Esophagus muscularis mucosa (tissue), 3 donors: ENCODE measurements at regions not wholly inside any gene's neighbourhood (a gene's known extent, or its start where the extent isn't known, plus 50 kb on each side); places are given as distances from the start of the nearest gene placed in this dataset.

Experiments
- POLR2A ChIP-seq: fragments of 450-650 bp; IDR thresholded peaks from one replicate; pipeline ENCODE4 v1.6.1; 2017; ENCODE audit warnings: antibody characterized with exemption, moderate library complexity, mild to moderate bottlenecking, low read depth
- TF ChIP-seq, protein P1 (sequence below), 3 experiments: fragments of 200-600 bp in 2 of 3; fragments of 450-650 bp in 1 of 3; sonication (generic) in 2 of 3; IDR thresholded peaks; one replicate each; pipeline ENCODE4 v1.5.1; 2017 to 2019; ENCODE audit warnings: antibody characterized with exemption in 3 of 3, mild to moderate bottlenecking in 2 of 3, moderate library complexity in 1 of 3

DNA sequence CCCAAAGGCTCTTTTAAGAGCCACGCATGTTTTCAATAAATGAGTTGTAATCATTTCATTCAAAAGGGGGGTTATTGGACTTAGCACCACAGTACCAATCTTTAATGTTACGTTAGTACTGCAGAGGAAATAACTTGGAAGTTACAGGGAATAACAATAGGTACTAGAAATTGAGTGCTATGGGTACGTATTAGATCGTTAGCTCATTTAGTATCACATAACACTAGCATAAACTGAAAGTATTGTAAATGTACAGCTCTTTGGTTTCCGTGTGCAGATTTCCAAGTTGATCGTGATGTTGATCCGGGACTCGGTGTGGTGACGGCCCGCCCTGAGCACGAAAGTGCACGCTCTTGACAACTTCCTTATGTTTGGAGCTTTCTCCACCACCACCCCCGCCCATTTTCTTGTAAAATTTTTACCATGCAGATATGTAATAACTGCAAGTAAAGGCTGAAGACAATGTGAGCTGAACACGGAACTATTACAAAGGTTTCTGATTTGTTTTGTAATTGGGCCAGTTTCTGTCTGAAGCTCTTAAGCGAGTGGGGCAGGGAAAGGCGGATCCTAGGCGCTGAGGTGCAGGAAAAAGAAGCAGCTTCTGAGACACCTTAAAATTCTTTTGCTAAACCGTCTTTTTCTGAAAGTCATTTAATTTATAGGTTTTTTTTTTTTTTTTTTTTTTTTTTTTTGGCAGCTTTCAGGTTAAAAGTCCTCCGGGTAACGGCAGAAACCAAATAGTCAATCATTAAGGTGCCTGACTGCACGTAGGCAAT, 71.5 kb downstream of the HFE start:
- no peak for TF ChIP-seq POLR2A
- TF ChIP-seq, protein P1, sequence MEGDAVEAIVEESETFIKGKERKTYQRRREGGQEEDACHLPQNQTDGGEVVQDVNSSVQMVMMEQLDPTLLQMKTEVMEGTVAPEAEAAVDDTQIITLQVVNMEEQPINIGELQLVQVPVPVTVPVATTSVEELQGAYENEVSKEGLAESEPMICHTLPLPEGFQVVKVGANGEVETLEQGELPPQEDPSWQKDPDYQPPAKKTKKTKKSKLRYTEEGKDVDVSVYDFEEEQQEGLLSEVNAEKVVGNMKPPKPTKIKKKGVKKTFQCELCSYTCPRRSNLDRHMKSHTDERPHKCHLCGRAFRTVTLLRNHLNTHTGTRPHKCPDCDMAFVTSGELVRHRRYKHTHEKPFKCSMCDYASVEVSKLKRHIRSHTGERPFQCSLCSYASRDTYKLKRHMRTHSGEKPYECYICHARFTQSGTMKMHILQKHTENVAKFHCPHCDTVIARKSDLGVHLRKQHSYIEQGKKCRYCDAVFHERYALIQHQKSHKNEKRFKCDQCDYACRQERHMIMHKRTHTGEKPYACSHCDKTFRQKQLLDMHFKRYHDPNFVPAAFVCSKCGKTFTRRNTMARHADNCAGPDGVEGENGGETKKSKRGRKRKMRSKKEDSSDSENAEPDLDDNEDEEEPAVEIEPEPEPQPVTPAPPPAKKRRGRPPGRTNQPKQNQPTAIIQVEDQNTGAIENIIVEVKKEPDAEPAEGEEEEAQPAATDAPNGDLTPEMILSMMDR (IDR thresholded peaks at IDR 0.05): no peak
